ENCODE measurements at regions not wholly inside any gene's neighbourhood (a gene's known extent, or its start where the extent isn't known, plus 50 kb on each side); places are given as distances from the start of the nearest gene placed in this dataset.
"Not testable (repeated sequence)": the region's sequence is repeated elsewhere in the genome, so short reads cannot be mapped to it uniquely, and the experiment has no call there.

DNA sequence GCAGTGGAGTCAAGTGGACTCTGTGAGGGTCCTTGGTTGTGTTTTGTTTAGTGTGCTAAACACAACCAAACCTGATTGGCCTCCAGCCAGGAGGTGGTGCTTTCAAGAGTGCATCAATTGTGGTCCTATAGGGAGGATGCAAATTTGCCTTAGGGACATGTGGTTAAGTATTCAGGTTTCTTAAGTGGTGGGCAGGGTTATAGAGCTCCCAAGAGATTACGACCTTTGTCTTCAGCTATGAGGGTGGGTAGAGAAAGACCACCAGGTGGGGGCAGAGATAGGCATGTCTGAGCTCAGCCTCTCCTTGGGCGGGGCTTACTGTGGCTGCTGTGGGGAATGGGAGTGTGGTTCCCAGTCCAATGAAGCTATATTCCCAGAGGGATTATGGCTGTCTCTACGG lies 186.6 kb downstream of the SQOR start:
- H3K23me2 ChIP-seq (ENCODE audit: insufficient read length, low read depth, low read length, poor library complexity, severe bottlenecking), result no peaks in the 10 kb centered on the region
- H2AK5ac ChIP-seq (ENCODE audit: insufficient read length, low read length), result no peak overlapping the region
- no peak overlapping the region for H2BK5ac ChIP-seq (ENCODE audit: insufficient read length, low read length)
- no peaks in the 10 kb centered on the region for H3K27me3 ChIP-seq (ENCODE audit: insufficient read depth, low read length)
- no peaks in the 10 kb centered on the region for H3K4me1 ChIP-seq (ENCODE audit: insufficient read depth, low read length)
- H3K9me3 Mint-ChIP-seq, result peaks cover 28 to 40% of the 10 kb centered on the region in 2 experiments
- H3K27me3 Mint-ChIP-seq (ENCODE audit: low read depth), result no peaks in the 10 kb centered on the region
- H3K79me2 ChIP-seq (ENCODE audit: insufficient read depth, low read length), result no peaks in the 10 kb centered on the region
- H2BK12ac ChIP-seq (ENCODE audit: insufficient read length, low read depth, low read length), result no peak overlapping the region
- TF ChIP-seq CTCF (conservative IDR thresholded peaks at IDR 0.05), result no peak
- no peak overlapping the region for H2BK15ac ChIP-seq (ENCODE audit: low read depth, low read length)
- no peak overlapping the region for H3K18ac ChIP-seq (ENCODE audit: insufficient read length, low read depth, low read length)
- no peaks in the 10 kb centered on the region for H4K20me1 ChIP-seq (ENCODE audit: control insufficient read depth, insufficient read depth, insufficient read length)
- no CpG with 5 or more reads among the region's 3 CpGs for WGBS (ENCODE audit: extremely low coverage, insufficient read length, low lambda C conversion rate)
- no peak overlapping the region for H4K91ac ChIP-seq (ENCODE audit: insufficient read length, low read depth, low read length)
- H4K8ac ChIP-seq (replicated peaks; ENCODE audit: insufficient read length, low read depth, low read length), result no peak overlapping the region
- no peak overlapping the region for H3K56ac ChIP-seq (ENCODE audit: insufficient read length, low read depth, low read length)
- H3T11ph ChIP-seq (ENCODE audit: low read length), result no peak overlapping the region
- H3K4me1 Mint-ChIP-seq, result peaks cover 0 to 8% of the 10 kb centered on the region in 2 experiments; a peak in 2 of 4 replicates
- H3K9ac ChIP-seq (ENCODE audit: extremely low read depth, insufficient read length, low read length), result no peak overlapping the region
- H2BK20ac ChIP-seq (ENCODE audit: low read depth, low read length, poor library complexity, severe bottlenecking), result no peak overlapping the region
- H3K4me2 ChIP-seq (ENCODE audit: insufficient read depth, insufficient read length, low read length), result no peak overlapping the region
- H3K9me3 ChIP-seq (ENCODE audit: control insufficient read depth, low read depth, low read length), result no peaks in the 10 kb centered on the region
- H3K27ac ChIP-seq (ENCODE audit: insufficient read length, low read depth, low read length), result no peak overlapping the region
- peaks cover 0 to 6% (median 6%) of the 10 kb centered on the region in 3 experiments; a peak in 2 of 7 replicates for H3K36me3 Mint-ChIP-seq (ENCODE audit: insufficient read depth in 1 of 3, low read depth in 3 of 3)
- no peak for DNase-seq
- H3K4me3 Mint-ChIP-seq, result no peak overlapping the region
- no peak overlapping the region for H3K4ac ChIP-seq (ENCODE audit: low read depth, low read length)
- no peaks in the 10 kb centered on the region for H3K79me1 ChIP-seq (ENCODE audit: insufficient read depth, low read depth, low read length, poor library complexity, severe bottlenecking)
- no peak overlapping the region for H2BK120ac ChIP-seq (ENCODE audit: low read depth, low read length, poor library complexity, severe bottlenecking)
- no peak overlapping the region for H2AFZ ChIP-seq (ENCODE audit: low read length)
- no peak overlapping the region for H3K14ac ChIP-seq (ENCODE audit: insufficient read depth, low read length)
- H3K23ac ChIP-seq (ENCODE audit: insufficient read length, low read depth, low read length), result no peak overlapping the region
- H3K27ac Mint-ChIP-seq, result no peak overlapping the region
- no peak overlapping the region for H4K5ac ChIP-seq (ENCODE audit: insufficient read length, low read depth, low read length)

GRCh38 chr15:45822968-45823367 lies 188.1 kb downstream of the SQOR start:
- H3K4ac ChIP-seq (ENCODE audit: low read depth, low read length); H4K8ac ChIP-seq (replicated peaks; ENCODE audit: insufficient read length, low read depth, low read length); H4K91ac ChIP-seq (ENCODE audit: insufficient read length, low read depth, low read length); H3K4me2 ChIP-seq (ENCODE audit: insufficient read depth, insufficient read length, low read length); H4K5ac ChIP-seq (ENCODE audit: insufficient read length, low read depth, low read length); H3K23me2 ChIP-seq (ENCODE audit: insufficient read length, low read depth, low read length, poor library complexity, severe bottlenecking); H3K27me3 Mint-ChIP-seq (ENCODE audit: low read depth); H2AK5ac ChIP-seq (ENCODE audit: insufficient read length, low read length); H2BK5ac ChIP-seq (ENCODE audit: insufficient read length, low read length); H3K79me1 ChIP-seq (ENCODE audit: insufficient read depth, low read depth, low read length, poor library complexity, severe bottlenecking); H2BK20ac ChIP-seq (ENCODE audit: low read depth, low read length, poor library complexity, severe bottlenecking); DNase-seq; H2BK15ac ChIP-seq (ENCODE audit: low read depth, low read length); H3K14ac ChIP-seq (ENCODE audit: insufficient read depth, low read length); H3K79me2 ChIP-seq (ENCODE audit: insufficient read depth, low read length); H3K18ac ChIP-seq (ENCODE audit: insufficient read length, low read depth, low read length); H3K27ac ChIP-seq (ENCODE audit: insufficient read length, low read depth, low read length); H3K27me3 ChIP-seq (ENCODE audit: insufficient read depth, low read length); H3K27ac Mint-ChIP-seq; H3T11ph ChIP-seq (ENCODE audit: low read length); H2BK12ac ChIP-seq (ENCODE audit: insufficient read length, low read depth, low read length); H3K4me3 Mint-ChIP-seq; H2AFZ ChIP-seq (ENCODE audit: low read length); H3K36me3 Mint-ChIP-seq (ENCODE audit: insufficient read depth in 1 of 3, low read depth in 3 of 3); H3K23ac ChIP-seq (ENCODE audit: insufficient read length, low read depth, low read length); H4K20me1 ChIP-seq (ENCODE audit: control insufficient read depth, insufficient read depth, insufficient read length); H3K4me1 Mint-ChIP-seq; H3K9ac ChIP-seq (ENCODE audit: extremely low read depth, insufficient read length, low read length); H3K9me3 ChIP-seq (ENCODE audit: control insufficient read depth, low read depth, low read length); H3K4me1 ChIP-seq (ENCODE audit: insufficient read depth, low read length); H3K56ac ChIP-seq (ENCODE audit: insufficient read length, low read depth, low read length); H2BK120ac ChIP-seq (ENCODE audit: low read depth, low read length, poor library complexity, severe bottlenecking): not testable (repeated sequence)
- peaks cover 26 to 37% of the 10 kb centered on the region in 2 experiments for H3K9me3 Mint-ChIP-seq
- WGBS (ENCODE audit: extremely low coverage, insufficient read length, low lambda C conversion rate), result no CpG with 5 or more reads among the region's 4 CpGs

Data from H9 (cell line).